DOHH2 (cell line): ENCODE measurements at regions not wholly inside any gene's neighbourhood (a gene's known extent, or its start where the extent isn't known, plus 50 kb on each side); places are given as distances from the start of the nearest gene placed in this dataset.
A peak's percentile ranks its signal among the peaks of the same experiment; 100 is the strongest.

Experiments
- H3F3A ChIP-seq: fragments of 200-600 bp; sonication (generic), shearing (Covaris generic); 2 replicates; pipeline ENCODE4 v1.6.0; 2016; ENCODE audit warnings: antibody characterized with exemption, mild to moderate bottlenecking; ENCODE audit not compliant: control insufficient read depth, insufficient read depth
- H3K27ac ChIP-seq: fragments of 200-600 bp; sonication (generic); 2 replicates; pipeline ENCODE4 v1.5.1; 2014; ENCODE audit warnings: low read depth, mild to moderate bottlenecking, low read length, moderate library complexity
- H3K27me3 ChIP-seq: fragments of 200-600 bp; sonication (generic); 2 replicates; pipeline ENCODE4 v1.6.1; 2014; ENCODE audit warnings: mild to moderate bottlenecking, low read length, mixed read lengths; ENCODE audit not compliant: control insufficient read depth
- H3K36me3 ChIP-seq: fragments of 200-600 bp; sonication (generic); 2 replicates; pipeline ENCODE4 v1.6.1; 2014; ENCODE audit warnings: mild to moderate bottlenecking, low read length, moderate library complexity, mixed read lengths; ENCODE audit not compliant: control insufficient read depth
- H3K4me1 ChIP-seq: fragments of 200-600 bp; sonication (generic); 2 replicates; pipeline ENCODE4 v1.6.1; 2014; ENCODE audit warnings: mild to moderate bottlenecking, low read length, mixed read lengths; ENCODE audit not compliant: control insufficient read depth
- H3K4me2 ChIP-seq: fragments of 200-600 bp; sonication (generic); 2 replicates; pipeline ENCODE4 v1.6.0; 2014; ENCODE audit warnings: mild to moderate bottlenecking, low read length, moderate library complexity
- H3K4me3 ChIP-seq: fragments of 200-600 bp; sonication (generic); 2 replicates; pipeline ENCODE4 v1.5.1; 2014; ENCODE audit warnings: mild to moderate bottlenecking, low read length, mixed read lengths
- H3K79me2 ChIP-seq: fragments of 200-600 bp; sonication (generic); 2 replicates; pipeline ENCODE4 v1.6.1; 2014; ENCODE audit warnings: mild to moderate bottlenecking, low read length, mixed read lengths; ENCODE audit not compliant: control insufficient read depth
- H3K9me2 ChIP-seq: fragments of 200-600 bp; sonication (generic); replicated peaks from 2 replicates; pipeline ENCODE4 v1.6.1; 2014; ENCODE audit warnings: mild to moderate bottlenecking, low read length, mixed read lengths; ENCODE audit not compliant: control insufficient read depth
- H3K9me3 ChIP-seq: fragments of 200-600 bp; sonication (generic); 2 replicates; pipeline ENCODE4 v1.6.1; 2014; ENCODE audit warnings: antibody characterized with exemption, low read length, mixed read lengths; ENCODE audit not compliant: control insufficient read depth, insufficient read depth
- H4K20me1 ChIP-seq: fragments of 200-600 bp; sonication (generic); 2 replicates; pipeline ENCODE4 v1.6.0; 2014; ENCODE audit warnings: low read depth, mild to moderate bottlenecking, antibody characterized with exemption, low read length, moderate library complexity; ENCODE audit not compliant: control insufficient read depth, insufficient read depth
- CTCF ChIP-seq: fragments of 200-600 bp; sonication (generic); IDR thresholded peaks from one replicate; pipeline ENCODE4 v1.5.1; 2014; ENCODE audit warnings: antibody characterized with exemption, mild to moderate bottlenecking, low read depth, low read length; ENCODE audit not compliant: poor library complexity, severe bottlenecking
- EZH2phosphoT487 ChIP-seq: fragments of 200-600 bp; sonication (generic); IDR thresholded peaks from 2 replicates; pipeline ENCODE4 v1.6.1; 2017; ENCODE audit warnings: borderline replicate concordance, mild to moderate bottlenecking, antibody characterized with exemption, low read length, moderate library complexity, mixed read lengths

- Histone ChIP-seq H3F3A (no peaks in the 10 kb centered on the region), H3K9me3 (no peaks in the 10 kb centered on the region), H3K27me3 (no peaks in the 10 kb centered on the region), H3K4me1 (no peaks in the 10 kb centered on the region; the same call in 1 of the 2 replicates), H3K4me3 (no peak overlapping the region), H3K36me3 (no peaks in the 10 kb centered on the region), H3K27ac (no peak overlapping the region), H4K20me1 (no peaks in the 10 kb centered on the region), H3K4me2 (no peak overlapping the region), H3K79me2 (no peaks in the 10 kb centered on the region), H3K9me2 (no peaks in the 10 kb centered on the region)
- TF ChIP-seq EZH2phosphoT487, result no peak
- no peak for TF ChIP-seq CTCF
Measured at GRCh38 chr10:78436706-78437406, 403.2 kb downstream of the RPS24 start.

GRCh38 chr10:78437407-78437768, 403.7 kb downstream of the RPS24 start:
- H3K27ac ChIP-seq, result no peak overlapping the region
- H3K36me3 ChIP-seq, result no peaks in the 10 kb centered on the region
- H3K27me3 ChIP-seq, result no peaks in the 10 kb centered on the region
- no peak overlapping the region for H3K4me2 ChIP-seq
- H3F3A ChIP-seq, result no peaks in the 10 kb centered on the region
- H4K20me1 ChIP-seq, result no peaks in the 10 kb centered on the region
- H3K79me2 ChIP-seq, result no peaks in the 10 kb centered on the region
- no peaks in the 10 kb centered on the region; the same call in 1 of the 2 replicates for H3K4me1 ChIP-seq
- no peaks in the 10 kb centered on the region for H3K9me3 ChIP-seq
- H3K9me2 ChIP-seq, result no peaks in the 10 kb centered on the region
- TF ChIP-seq CTCF (no peak), EZH2phosphoT487 (no peak)
- H3K4me3 ChIP-seq, result no peak overlapping the region

- Histone ChIP-seq H3K9me2 (no peaks in the 10 kb centered on the region), H3K36me3 (no peaks in the 10 kb centered on the region), H3K27ac (no peak overlapping the region), H3K4me2 (no peak overlapping the region), H3K79me2 (no peaks in the 10 kb centered on the region), H4K20me1 (no peaks in the 10 kb centered on the region), H3F3A (no peaks in the 10 kb centered on the region), H3K27me3 (no peaks in the 10 kb centered on the region), H3K9me3 (no peaks in the 10 kb centered on the region), H3K4me1 (no peaks in the 10 kb centered on the region; the same call in 1 of the 2 replicates), H3K4me3 (no peak overlapping the region)
- TF ChIP-seq CTCF, result peak; percentile 25
- no peak for TF ChIP-seq EZH2phosphoT487
Measured at GRCh38 chr10:78437998-78438906, 404.6 kb downstream of the RPS24 start.
